H1 (cell line): ENCODE measurements at regions not wholly inside any gene's neighbourhood (a gene's known extent, or its start where the extent isn't known, plus 50 kb on each side); places are given as distances from the start of the nearest gene placed in this dataset.
A peak's percentile ranks its signal among the peaks of the same experiment; 100 is the strongest.
"Not testable (repeated sequence)": the region's sequence is repeated elsewhere in the genome, so short reads cannot be mapped to it uniquely, and the experiment has no call there.

Source experiments
- CTCF ChIA-PET: fragments of 300-600 bp; sonication (Branson Sonifier 250); formaldehyde crosslinking; loops from one replicate; lab custom pipeline; 2021; ENCODE audit not compliant: partially characterized antibody; lab: Charles Lee
- POLR2A ChIA-PET: fragments of 300-600 bp; sonication (Branson Sonifier 250); formaldehyde crosslinking; loops from one replicate; lab custom pipeline; 2021; ENCODE audit warnings: inconsistent platforms; ENCODE audit not compliant: partially characterized antibody; lab: Charles Lee
- DNase-seq, 2 experiments: peaks; one replicate each; pipeline versions ENCODE4 v3.0.0 to v3.0.0-alpha.2; 2010 to 2022; ENCODE audit warnings: low spot score in 2 of 2, low read depth in 1 of 2, mixed read lengths in 1 of 2
- FAIRE-seq: peaks from 2 replicates; lab custom pipeline; 2011; peaks lifted over from hg19 to GRCh38; lab: Jason Lieb, UNC
- H2AFZ ChIP-seq: 2 replicates; pipeline ENCODE4 v1.8.1; 2012; ENCODE audit warnings: low read length, inconsistent platforms
- H2AK5ac ChIP-seq: 2 replicates; pipeline ENCODE4 v1.6.1; 2013; ENCODE audit warnings: low read depth, low read length
- H2BK120ac ChIP-seq: replicated peaks from 2 replicates; pipeline ENCODE3; 2013; ENCODE audit warnings: low read depth, low read length, inconsistent platforms
- H2BK12ac ChIP-seq: 2 replicates; pipeline ENCODE4 v1.6.1; 2013; ENCODE audit warnings: low read depth, low read length
- H2BK15ac ChIP-seq: 2 replicates; pipeline ENCODE4 v1.6.1; 2013; ENCODE audit warnings: low read length
- H2BK20ac ChIP-seq: 2 replicates; pipeline ENCODE4 v1.6.1; 2013; ENCODE audit warnings: low read length
- H2BK5ac ChIP-seq: 2 replicates; pipeline ENCODE4 v1.6.1; 2013; ENCODE audit warnings: low read depth, low read length
- H3K14ac ChIP-seq: 2 replicates; pipeline ENCODE4 v1.6.1; 2013; ENCODE audit warnings: inconsistent platforms; ENCODE audit not compliant: insufficient read length
- H3K18ac ChIP-seq: 2 replicates; pipeline ENCODE4 v1.6.1; 2013; ENCODE audit warnings: low read length; ENCODE audit errors: extremely low read depth
- H3K23ac ChIP-seq: 2 replicates; pipeline ENCODE4 v1.6.1; 2013; ENCODE audit warnings: inconsistent platforms; ENCODE audit not compliant: insufficient read length
- H3K23me2 ChIP-seq: 2 replicates; pipeline ENCODE4 v1.6.1; 2013; ENCODE audit warnings: low read depth, low read length
- H3K27ac ChIP-seq: 2 replicates; pipeline ENCODE4 v1.6.1; 2011; ENCODE audit warnings: low read depth, low read length, inconsistent platforms
- H3K27me3 ChIP-seq, 4 experiments: replicated peaks in 1 of 4; 1 replicate in 1 of 4; 2 replicates in 3 of 4; pipeline versions ENCODE4 v1.6.1 to v1.8.1; 2011 to 2013; ENCODE audit warnings: low read length in 3 of 4, mild to moderate bottlenecking in 3 of 4, inconsistent platforms in 2 of 4, mixed read lengths in 2 of 4, moderate library complexity in 1 of 4; ENCODE audit not compliant: control insufficient read depth in 3 of 4, insufficient read depth in 3 of 4; ENCODE audit errors: extremely low read depth in 1 of 4
- H3K36me3 ChIP-seq, 4 experiments: 2 replicates each; pipeline versions ENCODE4 v1.6.1 to v1.8.1; 2011 to 2013; ENCODE audit warnings: mild to moderate bottlenecking in 4 of 4, low read length in 3 of 4, moderate library complexity in 2 of 4, control low read depth in 1 of 4, inconsistent platforms in 1 of 4; ENCODE audit not compliant: insufficient read depth in 4 of 4, control insufficient read depth in 2 of 4
- H3K4ac ChIP-seq: replicated peaks from 2 replicates; pipeline ENCODE3; 2013; ENCODE audit warnings: low read length, low read depth, mixed read lengths, inconsistent platforms; ENCODE audit not compliant: insufficient read length
- H3K4me1 ChIP-seq, 4 experiments: replicated peaks in 1 of 4; 1 replicate in 1 of 4; 2 replicates in 3 of 4; pipeline versions ENCODE4 v1.6.1 to v1.8.1; 2011 to 2013; ENCODE audit warnings: low read length in 3 of 4, inconsistent platforms in 2 of 4, mixed read lengths in 1 of 4; ENCODE audit not compliant: insufficient read depth in 4 of 4, control insufficient read depth in 3 of 4
- H3K4me2 ChIP-seq, 2 experiments: 2 replicates each; pipeline versions ENCODE4 v1.6.1 to v1.8.1; 2011 to 2013; ENCODE audit warnings: low read depth in 2 of 2, low read length in 2 of 2, control low read depth in 1 of 2, inconsistent platforms in 1 of 2, mild to moderate bottlenecking in 1 of 2; ENCODE audit not compliant: insufficient read depth in 1 of 2
- H3K4me3 ChIP-seq, 4 experiments: fragments of 200-600, 300-600 bp in 1 of 4; sonication (generic), shearing (Covaris generic), sonication (Bioruptor Twin) in 1 of 4; 2 replicates each; pipeline versions ENCODE4 v1.5.1 to v1.8.1; 2011 to 2016; ENCODE audit warnings: low read length in 4 of 4, low read depth in 3 of 4, control low read depth in 2 of 4, inconsistent platforms in 2 of 4, mild to moderate bottlenecking in 2 of 4, mixed read lengths in 1 of 4, moderate library complexity in 1 of 4; ENCODE audit not compliant: insufficient read depth in 2 of 4; ENCODE audit errors: extremely low read depth in 1 of 4
- H3K56ac ChIP-seq: replicated peaks from 2 replicates; pipeline ENCODE3; 2013; ENCODE audit warnings: low read depth, mild to moderate bottlenecking, mixed read lengths, low read length, inconsistent platforms; ENCODE audit not compliant: insufficient read length
- H3K79me1 ChIP-seq: 2 replicates; pipeline ENCODE4 v1.6.1; 2013; ENCODE audit warnings: low read depth, low read length, control low read depth
- H3K79me2 ChIP-seq, 2 experiments: 2 replicates each; pipeline versions ENCODE4 v1.6.1 to v1.8.1; 2012 to 2013; ENCODE audit warnings: low read length in 2 of 2, mild to moderate bottlenecking in 2 of 2, inconsistent platforms in 1 of 2; ENCODE audit not compliant: insufficient read depth in 2 of 2, control insufficient read depth in 1 of 2
- H3K9ac ChIP-seq, 4 experiments: replicated peaks in 1 of 4; 1 replicate in 1 of 4; 2 replicates in 3 of 4; pipeline versions ENCODE4 v1.6.1 to v1.8.1; 2011 to 2013; ENCODE audit warnings: low read depth in 3 of 4, low read length in 3 of 4, control low read depth in 2 of 4, mild to moderate bottlenecking in 2 of 4, moderate library complexity in 2 of 4, inconsistent platforms in 1 of 4; ENCODE audit errors: extremely low read depth in 1 of 4
- H3K9me3 ChIP-seq, 2 experiments: 2 replicates each; pipeline versions ENCODE4 v1.6.1 to v1.8.1; 2012 to 2013; ENCODE audit warnings: mild to moderate bottlenecking in 2 of 2, moderate library complexity in 2 of 2, control low read depth in 1 of 2, inconsistent platforms in 1 of 2, low read depth in 1 of 2, low read length in 1 of 2, mixed read lengths in 1 of 2; ENCODE audit not compliant: insufficient read depth in 2 of 2
- H4K20me1 ChIP-seq, 2 experiments: replicated peaks in 1 of 2; 2 replicates each; pipeline versions ENCODE3 to v1.8.1; 2011 to 2013; ENCODE audit warnings: inconsistent platforms in 2 of 2, low read length in 2 of 2, mild to moderate bottlenecking in 1 of 2; ENCODE audit not compliant: insufficient read depth in 2 of 2, control insufficient read depth in 1 of 2
- H4K5ac ChIP-seq: 2 replicates; pipeline ENCODE4 v1.6.1; 2013; ENCODE audit warnings: low read length, low read depth, mixed read lengths, inconsistent platforms; ENCODE audit not compliant: insufficient read length
- H4K8ac ChIP-seq: 2 replicates; pipeline ENCODE4 v1.8.0; 2013; ENCODE audit warnings: mild to moderate bottlenecking, moderate library complexity, low read length, inconsistent platforms; ENCODE audit not compliant: insufficient read depth; ENCODE audit errors: extremely low read depth
- H4K91ac ChIP-seq: replicated peaks from 2 replicates; pipeline ENCODE3; 2013; ENCODE audit warnings: low read length, mixed read lengths, inconsistent platforms; ENCODE audit not compliant: insufficient read length
- CBX8 ChIP-seq: fragments of 300-800, 300-1000 bp; sonication (generic); IDR thresholded peaks from 2 replicates; pipeline ENCODE4 v1.7.1; 2016; ENCODE audit warnings: low read depth, low read length, borderline replicate concordance
- E2F6 ChIP-seq: IDR thresholded peaks from 2 replicates; pipeline ENCODE4 v1.6.1; 2012; ENCODE audit warnings: inconsistent platforms
- HDAC6 ChIP-seq: IDR thresholded peaks from one replicate; pipeline ENCODE4 v1.7.1; 2012; ENCODE audit warnings: low read depth, mild to moderate bottlenecking, inconsistent platforms, low read length, moderate library complexity
- MAX ChIP-seq: IDR thresholded peaks from 2 replicates; pipeline ENCODE4 v1.6.1; 2012; ENCODE audit warnings: inconsistent platforms
- POLR2AphosphoS5 ChIP-seq: IDR thresholded peaks from 2 replicates; pipeline ENCODE4 v1.6.1; 2011; ENCODE audit warnings: low read depth, low read length
- RBBP5 ChIP-seq: IDR thresholded peaks from 2 replicates; pipeline ENCODE4 v1.7.1; 2012; ENCODE audit warnings: low read depth, mild to moderate bottlenecking, inconsistent platforms, low read length, moderate library complexity, borderline replicate concordance
- SIN3A ChIP-seq, 2 experiments: IDR thresholded peaks in 1 of 2; conservative IDR thresholded peaks in 1 of 2; 2 replicates each; pipeline ENCODE4 v1.6.1; 2011 to 2012; ENCODE audit warnings: low read length in 2 of 2, improper control_type of control experiment in 1 of 2, low read depth in 1 of 2, mild to moderate bottlenecking in 1 of 2
- SIRT6 ChIP-seq: IDR thresholded peaks from one replicate; pipeline ENCODE4 v1.7.1; 2012; ENCODE audit warnings: low read length, inconsistent platforms
- TAF1 ChIP-seq: IDR thresholded peaks from 2 replicates; pipeline ENCODE4 v1.6.1; 2011; ENCODE audit warnings: mild to moderate bottlenecking, low read depth, low read length
- WGBS, 2 experiments: shearing (Covaris generic) in 1 of 2; methylation state at CpG; one replicate each; pipeline versions ENCODE4 v1.1.6 to v1.1.7; 2013 to 2015; ENCODE audit warnings: low lambda C conversion rate in 2 of 2, mixed read lengths in 2 of 2, inconsistent platforms in 1 of 2, low coverage in 1 of 2, missing lambda C conversion rate in 1 of 2; ENCODE audit not compliant: insufficient replicate concordance in 2 of 2, insufficient coverage in 1 of 2, insufficient read length in 1 of 2; ENCODE audit errors: extremely low coverage in 1 of 2, missing lambda C conversion rate in 1 of 2; 5-methylcytosine and 5-hydroxymethylcytosine counted together

- TF ChIP-seq POLR2AphosphoS5 (peak; percentile 46; the same call in 1 of the 2 replicates), TAF1 (peak; percentile 65), SIN3A (conservative IDR thresholded peaks at IDR 0.05 in 1 of 2, IDR thresholded peaks at IDR 0.05 in 1 of 2; ENCODE audit: low read depth in 1 of 2, low read length in 2 of 2) (peak in 1 of 2 experiments; percentile 52; a peak in 1 of 4 replicates), RBBP5 (peak; percentile 45; the same call in 1 of the 2 replicates), HDAC6 (no peak), CBX8 (no peak), MAX (peak; percentile 67), E2F6 (peak; percentile 17; the same call in 1 of the 2 replicates), SIRT6 (no peak)
These were observed 62.2 kb upstream of the GTF3A start (continued) for GRCh38 chr13:27362064-27362751.

- H2BK15ac ChIP-seq, H3K27ac ChIP-seq, H3K9me3 ChIP-seq, H3K14ac ChIP-seq, H3K4me1 ChIP-seq, H2AK5ac ChIP-seq, H2AFZ ChIP-seq, H2BK20ac ChIP-seq, H3K23me2 ChIP-seq, POLR2A ChIA-PET, H3K4me2 ChIP-seq, H3K79me1 ChIP-seq, H3K23ac ChIP-seq, FAIRE-seq, H4K20me1 ChIP-seq, H3K18ac ChIP-seq, H4K5ac ChIP-seq, H3K79me2 ChIP-seq, H3K36me3 ChIP-seq, H3K4me3 ChIP-seq, H4K8ac ChIP-seq, H2BK12ac ChIP-seq, H2BK120ac ChIP-seq, H3K4ac ChIP-seq, DNase-seq, H3K9ac ChIP-seq, H4K91ac ChIP-seq, H3K27me3 ChIP-seq, H3K56ac ChIP-seq, H2BK5ac ChIP-seq: not testable (repeated sequence)
- CTCF ChIA-PET, result interaction anchor here (0.6 to 7.3 kb wide), 12 partner anchors 10 to 621 kb away, joined by 3 to 164 read pairs (median 26); no protein-coding TSS in a partner anchor
- WGBS, 2 experiments, result 86% methylated on average over 4 of the region's 5 CpGs; no CpG with 5 or more reads in 1 of the 2 experiments
These were observed 60.8 kb upstream of the GTF3A start for GRCh38 chr13:27363637-27364036.
